ENCODE measurements at regions not wholly inside any gene's neighbourhood (a gene's known extent, or its start where the extent isn't known, plus 50 kb on each side); places are given as distances from the start of the nearest gene placed in this dataset.

GRCh38 chr2:175557810-175558377 lies 376.4 kb upstream of the ATP5MC3 start:
- H3K4me3 ChIP-seq: no peak overlapping the region
- no peaks in the 10 kb centered on the region for H3K4me1 ChIP-seq
- intact Hi-C loops (cut with DNase I): no loop called here
- H3K27me3 ChIP-seq: peaks cover 0 to 8% (median 0%) of the 10 kb centered on the region in 4 donors
- no peaks in the 10 kb centered on the region for H3K36me3 ChIP-seq
- H3K27ac ChIP-seq (replicated peaks in 1 of 4): no peak overlapping the region
- no peak for TF ChIP-seq POLR2A (IDR thresholded peaks at IDR 0.05; ENCODE audit: low read depth)
- TF ChIP-seq EP300 (IDR thresholded peaks at IDR 0.05): no peak
- no peak for TF ChIP-seq CTCF (IDR thresholded peaks at IDR 0.05)
- TF ChIP-seq POLR2AphosphoS5 (IDR thresholded peaks at IDR 0.05): no peak
- 79% methylated on average over 6 of the region's 6 CpGs for WGBS
- DNase-seq (ENCODE audit: extremely low spot score): peak; percentile 88
- no peaks in the 10 kb centered on the region for H3K9me3 ChIP-seq

GRCh38 chr2:175553910-175554309 lies 372.4 kb upstream of the ATP5MC3 start:
- no peak overlapping the region for H3K4me3 ChIP-seq
- H3K27me3 ChIP-seq: peaks cover 0 to 8% (median 0%) of the 10 kb centered on the region in 4 donors
- no peaks in the 10 kb centered on the region for H3K36me3 ChIP-seq
- no peaks in the 10 kb centered on the region for H3K9me3 ChIP-seq
- TF ChIP-seq EP300 (IDR thresholded peaks at IDR 0.05): no peak
- no peak for TF ChIP-seq POLR2A (IDR thresholded peaks at IDR 0.05; ENCODE audit: low read depth)
- no peak for TF ChIP-seq CTCF (IDR thresholded peaks at IDR 0.05)
- TF ChIP-seq POLR2AphosphoS5 (IDR thresholded peaks at IDR 0.05): no peak
- no peak for DNase-seq (ENCODE audit: extremely low spot score)
- H3K4me1 ChIP-seq: no peaks in the 10 kb centered on the region
- intact Hi-C loops (cut with DNase I): no loop called here
- WGBS: 51% methylated on average over 2 of the region's 2 CpGs
- H3K27ac ChIP-seq (replicated peaks in 1 of 4): no peak overlapping the region

- Histone ChIP-seq H3K36me3 (no peaks in the 10 kb centered on the region), H3K4me3 (no peak overlapping the region), H3K27me3 (peaks cover 0 to 8% (median 0%) of the 10 kb centered on the region in 4 donors), H3K27ac (replicated peaks in 1 of 4) (no peak overlapping the region), H3K9me3 (no peaks in the 10 kb centered on the region), H3K4me1 (no peaks in the 10 kb centered on the region)
- TF ChIP-seq POLR2AphosphoS5 (IDR thresholded peaks at IDR 0.05) (no peak), EP300 (IDR thresholded peaks at IDR 0.05) (no peak), CTCF (IDR thresholded peaks at IDR 0.05) (no peak), POLR2A (IDR thresholded peaks at IDR 0.05; ENCODE audit: low read depth) (no peak)
- WGBS: 29% methylated on average over 1 of the region's 1 CpG
- DNase-seq (ENCODE audit: extremely low spot score): no peak
- intact Hi-C loops (cut with DNase I): no loop called here
Measured at GRCh38 chr2:175552902-175553301, 371.4 kb upstream of the ATP5MC3 start.

GRCh38 chr2:175540421-175540820 lies 358.9 kb upstream of the ATP5MC3 start:
- TF ChIP-seq EP300 (IDR thresholded peaks at IDR 0.05) (no peak), POLR2AphosphoS5 (IDR thresholded peaks at IDR 0.05) (no peak), POLR2A (IDR thresholded peaks at IDR 0.05; ENCODE audit: low read depth) (no peak), CTCF (IDR thresholded peaks at IDR 0.05) (no peak)
- no peaks in the 10 kb centered on the region for H3K27me3 ChIP-seq
- DNase-seq (ENCODE audit: extremely low spot score): no peak
- H3K36me3 ChIP-seq: no peaks in the 10 kb centered on the region
- H3K4me3 ChIP-seq: no peak overlapping the region
- intact Hi-C loops (cut with DNase I): no loop called here
- H3K27ac ChIP-seq (replicated peaks in 1 of 4): no peak overlapping the region
- H3K4me1 ChIP-seq: no peaks in the 10 kb centered on the region
- H3K9me3 ChIP-seq: peaks cover 0 to 7% (median 4%) of the 10 kb centered on the region in 4 donors
- WGBS: 87% methylated on average over 3 of the region's 3 CpGs

GRCh38 chr2:175539122-175539521 lies 357.6 kb upstream of the ATP5MC3 start:
- no peaks in the 10 kb centered on the region for H3K36me3 ChIP-seq
- TF ChIP-seq EP300 (IDR thresholded peaks at IDR 0.05) (no peak), CTCF (IDR thresholded peaks at IDR 0.05) (no peak), POLR2A (IDR thresholded peaks at IDR 0.05; ENCODE audit: low read depth) (no peak), POLR2AphosphoS5 (IDR thresholded peaks at IDR 0.05) (no peak)
- no peak for DNase-seq (ENCODE audit: extremely low spot score)
- no peaks in the 10 kb centered on the region for H3K27me3 ChIP-seq
- H3K27ac ChIP-seq (replicated peaks in 1 of 4): no peak overlapping the region
- no peak overlapping the region for H3K4me3 ChIP-seq
- H3K4me1 ChIP-seq: no peaks in the 10 kb centered on the region
- peaks cover 0 to 7% (median 4%) of the 10 kb centered on the region in 4 donors for H3K9me3 ChIP-seq
- 82% methylated on average over 4 of the region's 4 CpGs for WGBS
- intact Hi-C loops (cut with DNase I): no loop called here

Data from esophagus muscularis mucosa (tissue), 4 donors.